HG02884 (cell line): ENCODE measurements at regions not wholly inside any gene's neighbourhood (a gene's known extent, or its start where the extent isn't known, plus 50 kb on each side); places are given as distances from the start of the nearest gene placed in this dataset.

Experiments
- ATAC-seq: cut with Tn5 transposase; IDR thresholded peaks from one replicate; pipeline ENCODE4 v1.9.1; 2021; ENCODE audit warnings: mild to moderate bottlenecking, moderate library complexity; ENCODE audit not compliant: unreplicated experiment

DNA sequence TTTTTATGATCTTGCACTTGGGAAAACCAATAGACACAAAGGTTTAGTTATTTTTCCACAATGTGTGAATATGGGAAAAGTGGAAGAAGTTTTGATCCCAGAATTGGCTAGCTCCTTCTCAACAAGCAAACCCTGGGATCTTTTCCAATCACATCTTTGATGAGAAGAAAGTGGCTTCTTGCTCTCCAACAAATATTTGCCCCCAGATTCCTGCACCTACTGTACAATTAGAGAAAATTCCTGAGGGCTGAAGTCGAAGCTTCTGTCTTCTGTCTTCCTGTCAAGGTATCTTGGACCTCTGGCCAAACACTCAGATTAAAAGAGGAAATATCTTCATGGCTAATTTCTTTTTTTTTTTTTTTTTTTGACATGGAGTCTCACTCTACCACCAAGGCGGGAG, 113.1 kb upstream of the SLC45A1 start:
- no peak for ATAC-seq

DNA sequence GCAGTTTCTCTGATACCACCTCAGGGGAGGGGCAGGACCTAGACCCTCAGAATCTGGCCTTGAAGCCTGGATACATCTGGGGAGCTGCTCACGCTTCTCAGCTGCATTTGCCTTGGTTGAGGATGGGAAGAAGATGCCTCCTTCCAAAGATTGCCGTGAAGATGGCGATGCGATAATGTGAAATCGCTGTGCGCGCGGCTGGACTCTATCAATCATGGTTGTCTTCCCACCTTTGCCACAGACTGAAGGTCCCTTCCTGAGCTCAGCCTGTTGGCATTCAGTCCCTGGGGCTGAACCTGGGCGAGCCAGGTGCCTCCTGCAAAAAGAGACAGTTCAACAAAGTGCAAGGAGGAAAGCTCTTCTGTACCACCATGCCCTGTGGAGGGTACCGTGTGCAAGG, 114.4 kb upstream of the SLC45A1 start:
- no peak for ATAC-seq

DNA sequence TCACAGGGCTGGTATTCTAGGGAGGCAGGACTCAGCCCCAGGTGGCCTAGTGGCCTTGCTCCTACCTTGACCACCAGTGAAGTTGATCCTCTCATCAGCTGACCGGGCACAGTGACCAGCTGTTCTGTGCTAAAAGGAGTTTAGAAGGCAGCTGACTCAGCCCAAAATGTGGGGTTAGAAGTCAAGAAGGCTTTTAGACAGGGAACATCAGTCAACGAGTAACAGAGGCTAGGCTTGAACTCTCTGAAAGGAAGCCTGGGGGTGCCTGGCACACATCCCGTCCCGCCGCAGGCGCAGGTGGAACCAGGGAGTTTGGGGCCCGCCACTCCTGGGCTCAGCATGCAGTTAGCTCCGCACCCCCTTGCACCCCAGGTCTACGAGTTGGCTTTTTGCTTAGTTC, 114.9 kb upstream of the SLC45A1 start:
- no peak for ATAC-seq

DNA sequence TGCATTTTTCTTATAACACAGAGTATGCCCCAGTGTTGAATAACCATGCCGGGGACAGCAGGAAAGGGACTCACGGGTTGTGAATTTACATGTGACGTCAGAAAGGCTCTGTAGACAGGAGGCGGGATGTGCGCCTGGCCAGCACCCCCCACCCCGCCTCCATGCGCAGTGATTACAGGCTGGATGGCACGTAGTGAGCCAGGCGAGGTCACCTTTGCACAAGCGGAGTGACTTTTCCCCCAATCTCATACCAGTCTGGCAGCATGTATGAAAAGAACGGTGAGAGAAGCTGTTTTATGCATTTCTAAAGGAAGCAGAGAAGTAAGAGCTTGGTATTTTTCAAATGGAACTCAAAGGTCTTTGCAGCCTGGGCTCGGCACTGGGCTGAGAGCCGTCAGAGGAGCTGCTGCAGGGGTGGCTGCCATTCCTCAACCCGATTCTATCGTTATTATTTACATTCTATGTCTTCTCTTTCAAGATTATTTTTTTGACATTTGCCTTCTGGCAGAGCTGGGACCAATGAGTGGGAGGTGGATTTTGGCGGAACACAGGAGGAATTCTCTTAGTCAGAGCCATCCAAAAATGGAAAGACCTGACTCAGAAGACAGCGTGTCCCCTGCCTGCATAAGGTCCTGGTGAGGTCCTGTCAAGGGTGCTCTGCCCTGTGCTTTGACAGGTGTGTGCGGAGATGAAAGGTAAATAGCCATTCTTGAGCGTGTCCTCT, 115.6 kb upstream of the SLC45A1 start:
- ATAC-seq: no peak

DNA sequence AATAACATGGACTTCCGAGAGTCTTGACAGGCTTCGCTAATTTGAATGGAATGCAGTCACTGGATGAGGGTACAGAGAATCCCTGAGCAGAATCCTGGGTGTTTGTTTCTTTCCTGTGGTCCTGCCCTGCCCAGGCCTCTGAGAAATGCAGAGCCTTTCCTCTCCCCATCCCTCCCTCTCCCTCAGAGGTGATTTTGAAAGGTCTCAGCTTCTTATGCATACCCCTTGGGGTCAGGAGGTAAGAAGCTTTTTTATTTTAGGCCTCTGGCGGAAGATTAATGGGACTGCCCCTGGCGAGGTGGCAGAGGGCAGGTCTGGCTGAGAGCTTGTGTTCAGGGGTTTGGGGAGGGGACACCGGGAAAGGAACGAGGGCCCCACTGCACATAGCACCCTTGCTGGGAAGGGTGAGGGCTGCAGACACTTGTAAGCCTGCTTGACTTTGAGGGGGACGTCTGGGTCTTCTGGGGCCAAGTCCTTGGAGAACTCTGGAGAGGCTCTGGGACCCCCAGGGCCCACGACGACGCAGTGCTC, 116.5 kb upstream of the SLC45A1 start:
- no peak for ATAC-seq

DNA sequence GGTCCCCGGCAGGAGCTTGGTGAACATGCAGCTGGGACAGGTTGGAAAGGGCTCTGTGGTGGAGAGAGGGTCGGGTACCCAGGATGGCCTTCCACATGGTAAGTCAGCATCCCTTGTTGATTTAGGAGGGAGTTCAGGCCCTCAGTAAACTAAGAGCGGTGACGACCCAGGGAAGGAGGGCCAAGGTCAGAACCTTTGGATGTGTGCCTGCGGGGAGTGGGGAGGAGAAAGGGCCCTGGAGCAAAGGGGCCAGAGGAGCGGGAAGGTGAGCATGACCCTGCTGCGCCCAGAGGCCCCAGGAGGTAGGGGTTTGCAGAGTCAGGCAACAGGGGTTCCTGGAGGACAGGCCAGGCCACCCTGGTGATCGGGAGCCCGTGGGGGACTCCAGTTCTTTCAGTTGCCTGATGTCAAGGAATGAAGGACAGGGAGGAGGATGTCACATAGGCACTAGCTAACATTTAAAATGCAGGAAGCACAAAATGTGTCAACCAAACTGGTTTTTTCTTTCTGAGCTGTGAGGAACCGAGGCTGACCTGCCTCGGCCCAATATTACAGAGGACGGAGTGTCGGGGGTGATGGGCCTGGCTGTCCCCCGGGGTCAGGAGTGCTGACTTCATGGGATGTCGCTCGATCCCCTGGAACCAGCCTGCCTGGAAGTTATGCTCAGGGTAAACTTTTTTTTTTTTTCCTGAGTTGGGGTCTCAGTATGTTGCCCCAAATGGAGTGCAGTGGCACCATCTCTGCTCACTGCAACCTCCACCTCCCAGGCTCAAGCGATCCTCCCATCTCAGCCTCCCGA, 117.4 kb upstream of the SLC45A1 start:
- no peak for ATAC-seq

DNA sequence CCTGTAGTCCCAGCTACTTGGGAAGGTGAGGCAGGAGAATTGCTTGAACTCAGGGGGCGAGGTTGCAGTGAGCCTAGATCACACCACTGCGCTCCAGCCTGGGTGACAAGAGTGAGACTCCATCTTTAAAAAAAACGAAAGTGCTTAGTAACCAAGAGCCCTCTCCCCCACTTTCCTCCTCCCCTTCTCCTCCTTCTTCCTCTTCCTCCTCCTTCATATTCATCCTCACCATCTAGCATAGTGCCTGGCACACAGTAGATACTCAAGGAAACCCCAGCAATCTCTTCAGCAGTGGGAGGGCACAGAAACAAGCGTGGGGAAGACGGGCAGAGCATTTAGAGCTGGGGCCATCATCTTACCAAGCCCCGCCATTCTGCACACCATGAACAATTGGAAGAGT, 119.4 kb upstream of the SLC45A1 start:
- no peak for ATAC-seq

DNA sequence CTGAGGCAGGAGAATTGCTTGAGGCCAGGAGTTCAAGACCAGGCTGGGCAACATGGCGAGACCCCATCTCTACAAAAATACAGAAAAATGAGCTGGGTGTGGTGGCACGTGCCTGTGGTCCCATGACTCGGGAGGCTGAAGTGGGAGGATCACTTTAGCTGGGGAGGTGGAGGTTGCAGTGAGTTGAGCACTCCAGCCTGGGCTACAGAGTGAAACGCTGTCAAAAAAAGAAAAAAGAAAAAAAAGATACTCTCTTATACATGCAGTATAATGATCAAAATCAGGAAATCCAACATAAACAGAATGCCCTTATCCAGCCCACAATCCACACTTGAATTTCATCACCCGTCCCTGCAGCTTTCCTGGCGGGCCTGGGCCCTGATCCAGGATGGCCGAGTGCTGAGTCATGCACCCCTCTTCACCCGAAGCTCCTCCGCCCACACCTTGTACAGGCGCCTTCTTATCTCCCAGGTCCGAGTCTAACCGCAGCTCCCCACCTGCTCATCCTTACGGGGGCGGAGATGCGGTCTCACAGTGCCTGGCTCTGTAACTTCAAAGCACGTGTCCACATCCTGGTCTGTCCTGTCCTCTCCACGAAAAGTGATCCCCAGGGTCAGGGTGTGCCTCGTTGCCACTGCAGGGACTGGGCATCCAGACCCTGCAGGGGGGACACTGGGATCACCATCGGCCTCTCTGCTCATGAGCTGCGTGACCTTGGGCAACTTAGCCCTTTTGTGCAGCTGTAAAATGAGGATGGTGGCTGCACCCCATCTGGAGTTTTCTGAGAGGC, 120.2 kb upstream of the SLC45A1 start:
- no peak for ATAC-seq

DNA sequence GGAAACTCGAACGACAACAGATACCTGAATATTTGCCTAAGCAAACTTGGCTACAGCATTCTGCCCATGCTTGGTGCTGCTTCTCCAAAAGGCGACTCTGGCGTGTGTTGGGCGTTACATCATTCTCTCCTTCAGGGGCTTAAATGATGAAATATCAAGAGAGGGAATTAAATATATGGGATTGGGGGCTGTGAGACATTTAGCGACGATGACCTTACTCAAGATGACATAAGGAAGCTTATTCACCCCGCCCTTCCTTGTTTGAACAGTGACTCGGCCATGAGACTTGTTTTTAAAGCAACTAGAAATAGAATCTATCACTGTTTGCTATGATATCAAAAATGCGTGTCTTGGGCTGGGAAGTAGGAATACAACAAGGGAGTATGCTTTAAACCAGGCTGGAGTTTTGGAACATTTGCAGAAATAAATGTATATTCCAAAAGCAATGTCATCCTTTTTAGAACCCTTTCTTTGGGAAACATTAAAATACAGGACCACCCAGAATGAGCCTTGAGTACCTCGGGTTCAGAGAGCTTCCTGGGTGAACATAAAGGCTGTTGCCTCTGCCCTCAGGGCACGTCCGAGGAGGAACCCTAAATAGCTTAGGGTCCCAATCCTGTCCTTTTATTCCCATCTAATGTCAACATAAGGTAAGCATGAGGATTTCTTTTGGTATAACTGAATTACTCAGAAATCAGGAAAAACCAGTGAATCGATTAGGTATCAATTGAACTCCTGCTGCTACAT, 123.3 kb upstream of the SLC45A1 start:
- ATAC-seq: no peak

DNA sequence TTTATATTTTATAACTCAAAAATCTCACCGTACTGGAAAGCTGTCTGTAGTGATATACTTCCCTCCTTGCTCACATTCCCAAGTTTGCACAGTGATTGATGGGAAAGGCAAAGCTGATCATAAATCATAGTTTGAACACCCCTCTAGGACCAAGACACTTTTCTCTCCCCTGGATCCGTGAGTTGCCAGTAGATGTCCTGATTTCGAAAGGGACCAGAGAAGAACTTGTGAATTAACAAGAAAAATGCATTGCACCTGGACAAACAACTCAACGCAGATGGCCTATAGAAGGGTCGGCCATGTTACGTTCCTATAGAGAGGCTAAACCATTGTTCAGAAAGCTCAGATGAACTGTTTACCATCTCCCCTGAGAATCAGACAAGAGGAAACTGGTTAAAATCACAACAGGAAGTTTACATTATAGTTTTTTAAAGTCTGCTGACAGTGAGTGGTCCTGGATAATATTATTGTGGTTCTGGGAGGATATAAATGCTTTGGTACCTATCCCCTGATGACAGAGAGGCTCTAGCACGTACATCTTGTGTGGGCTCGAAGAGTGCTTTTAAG, 124.0 kb upstream of the SLC45A1 start:
- ATAC-seq: no peak

DNA sequence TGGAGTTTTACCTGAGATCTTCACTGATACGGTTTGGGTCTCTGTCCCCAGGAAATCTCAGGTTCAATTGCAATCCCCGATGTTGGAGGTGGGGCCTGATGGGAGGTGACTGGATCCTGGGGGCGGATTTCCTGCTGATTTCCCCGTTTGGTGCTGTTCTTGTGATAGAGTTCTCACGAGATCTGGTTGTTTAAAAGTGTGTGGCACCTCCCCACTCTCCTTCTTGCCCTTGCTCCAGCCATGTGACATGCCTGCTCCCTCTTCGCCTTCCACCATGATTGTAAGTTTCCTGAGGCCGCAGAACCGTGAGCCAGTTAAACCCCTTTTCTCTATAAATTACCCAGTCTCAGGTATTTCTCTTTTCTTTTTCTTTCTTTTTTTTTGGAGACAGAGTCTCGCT, 126.4 kb upstream of the SLC45A1 start:
- ATAC-seq: no peak

DNA sequence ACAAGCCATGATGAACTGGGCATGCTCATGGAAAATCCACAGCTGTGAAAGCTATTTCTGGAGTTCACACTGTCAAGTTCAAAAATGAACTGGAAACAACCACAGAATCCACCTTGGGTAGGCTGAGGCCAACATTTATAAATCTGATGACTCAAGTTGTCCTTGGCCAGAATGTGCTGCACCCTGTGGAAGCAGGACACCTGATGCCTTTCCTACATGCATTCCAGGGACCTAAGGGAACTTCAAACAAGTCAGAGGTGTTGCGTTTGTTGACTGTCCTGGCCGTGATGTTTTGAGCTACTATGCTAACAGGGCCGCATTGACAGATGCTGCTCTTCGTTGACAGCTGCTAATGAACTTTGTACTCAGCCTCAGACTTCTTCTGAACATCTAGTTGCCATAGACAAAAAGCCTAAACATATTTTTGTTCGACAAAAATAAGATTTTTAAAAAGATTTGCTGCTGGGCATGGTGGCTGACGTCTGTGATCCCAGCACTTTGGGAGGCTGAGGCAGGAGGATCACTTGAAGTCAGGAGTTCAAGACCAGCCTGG, 127.9 kb upstream of the SLC45A1 start:
- no peak for ATAC-seq

DNA sequence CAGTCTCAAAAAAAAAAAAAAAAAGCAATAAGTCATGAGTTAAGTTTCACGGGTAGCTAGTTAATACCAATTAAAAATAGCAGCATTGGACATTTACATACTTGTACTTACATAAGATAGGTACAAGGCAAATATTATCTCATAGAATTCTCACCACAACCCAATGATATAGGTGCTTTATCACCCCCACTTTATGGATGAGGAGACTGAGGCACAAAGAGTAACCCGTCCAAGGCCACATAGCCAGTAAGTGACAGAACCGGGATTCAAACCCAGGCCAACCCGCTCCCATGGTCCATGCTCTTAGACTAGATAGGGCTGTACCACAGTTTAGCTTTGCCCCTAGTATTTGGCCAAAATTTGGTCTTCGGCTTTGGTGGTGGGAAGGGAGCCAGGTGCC, 132.5 kb upstream of the SLC45A1 start:
- no peak for ATAC-seq

DNA sequence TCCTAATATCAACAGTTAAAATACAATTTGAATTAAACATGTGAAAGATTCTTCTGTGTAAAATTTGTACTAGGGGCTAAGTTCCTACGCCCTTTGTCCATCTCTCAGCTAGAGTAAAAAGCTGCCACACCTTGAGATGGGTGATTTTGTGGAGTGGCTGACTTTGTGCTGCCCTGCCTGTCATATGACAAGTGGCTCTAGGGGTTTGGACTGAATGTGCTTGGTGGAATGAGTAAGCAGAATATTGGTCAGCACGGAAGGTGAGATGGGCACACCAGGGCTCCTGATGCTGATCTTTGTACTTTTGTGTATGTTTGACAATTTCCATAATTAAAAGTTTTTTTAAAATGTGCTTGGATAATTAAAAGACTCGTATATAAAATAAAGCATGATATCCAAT, 133.6 kb upstream of the SLC45A1 start:
- ATAC-seq: no peak

DNA sequence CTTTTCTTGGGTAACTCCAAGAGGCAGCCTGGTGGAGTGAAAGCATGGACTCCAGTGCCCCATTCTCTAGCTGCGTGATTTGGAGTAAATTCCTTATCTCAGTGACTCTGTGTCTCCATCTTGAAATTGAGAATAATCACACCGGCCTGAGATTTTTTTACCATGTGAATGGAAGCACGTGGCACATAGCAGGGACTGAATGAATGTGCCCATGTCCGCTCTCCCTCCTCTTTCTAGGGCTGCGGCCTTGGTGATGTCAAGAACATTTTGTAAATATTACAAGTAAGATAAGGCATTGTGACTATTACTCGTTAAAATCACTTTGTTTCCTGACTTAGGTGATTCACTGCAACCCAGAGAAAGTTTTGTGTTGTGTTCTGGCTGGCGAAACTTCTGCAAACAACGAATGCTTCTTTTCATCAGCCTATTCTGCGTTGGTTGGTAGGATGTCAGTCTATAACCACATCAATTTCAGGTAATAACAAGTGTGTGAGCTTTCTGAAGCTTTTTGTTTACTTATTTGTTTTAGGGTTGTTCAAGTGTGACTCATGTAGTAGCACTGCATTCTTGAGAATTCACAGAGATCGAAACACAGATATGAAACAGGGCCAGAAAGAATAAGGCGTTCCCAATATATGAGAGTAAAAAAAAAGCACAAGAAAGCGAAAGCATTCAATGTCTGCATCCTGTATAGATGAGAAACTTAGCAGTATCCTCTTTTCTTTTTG, 135.7 kb upstream of the SLC45A1 start:
- ATAC-seq: no peak

DNA sequence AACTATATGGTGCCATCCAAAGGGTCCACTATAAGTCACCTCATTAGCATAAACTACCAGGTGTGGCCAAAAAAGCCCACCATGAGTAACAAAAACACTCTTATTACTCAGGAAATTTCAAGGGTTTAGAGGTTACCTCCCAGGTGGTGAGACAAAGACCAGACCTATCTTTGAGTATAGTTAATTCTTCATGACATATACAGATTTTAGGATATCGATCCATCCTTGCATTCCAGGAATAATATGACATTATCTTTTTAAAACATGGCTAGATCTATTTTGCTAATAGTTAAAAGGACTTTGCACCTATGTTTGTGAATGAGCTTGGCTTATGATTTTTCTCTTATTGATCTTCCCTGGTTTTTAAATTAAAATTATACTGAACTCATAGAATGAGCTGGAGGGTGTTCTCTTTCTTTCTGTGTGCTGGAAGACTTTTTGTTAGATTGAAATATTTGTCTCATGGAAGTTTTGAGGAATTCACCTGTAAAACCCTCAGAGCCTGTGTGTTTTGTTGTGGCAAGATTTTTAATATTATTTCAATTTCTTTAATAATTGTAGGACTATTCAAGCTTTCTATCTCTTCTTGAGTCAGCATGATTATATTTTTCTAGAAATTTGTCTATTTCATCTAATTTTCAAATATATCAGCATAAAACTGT, 138.7 kb upstream of the SLC45A1 start:
- ATAC-seq: no peak

DNA sequence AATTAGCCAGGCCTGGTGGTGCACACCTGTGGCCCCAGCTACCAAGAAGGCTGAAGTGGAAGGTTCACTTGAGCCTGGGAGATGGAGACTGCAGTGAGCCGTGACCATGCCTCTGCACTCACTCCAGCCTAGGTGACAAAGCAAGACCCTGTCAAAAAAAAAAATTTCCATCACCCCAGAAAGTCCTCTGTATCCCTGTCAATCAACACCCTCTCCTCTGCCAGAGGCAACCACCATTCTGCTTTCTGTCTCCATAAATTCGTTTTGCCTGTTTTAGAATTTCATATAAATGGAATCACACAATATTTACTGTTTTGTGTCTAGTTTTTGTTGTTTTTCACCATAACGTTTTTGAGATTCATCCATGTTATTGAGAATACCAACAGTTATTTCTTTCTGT, 141.6 kb upstream of the SLC45A1 start:
- ATAC-seq: no peak

DNA sequence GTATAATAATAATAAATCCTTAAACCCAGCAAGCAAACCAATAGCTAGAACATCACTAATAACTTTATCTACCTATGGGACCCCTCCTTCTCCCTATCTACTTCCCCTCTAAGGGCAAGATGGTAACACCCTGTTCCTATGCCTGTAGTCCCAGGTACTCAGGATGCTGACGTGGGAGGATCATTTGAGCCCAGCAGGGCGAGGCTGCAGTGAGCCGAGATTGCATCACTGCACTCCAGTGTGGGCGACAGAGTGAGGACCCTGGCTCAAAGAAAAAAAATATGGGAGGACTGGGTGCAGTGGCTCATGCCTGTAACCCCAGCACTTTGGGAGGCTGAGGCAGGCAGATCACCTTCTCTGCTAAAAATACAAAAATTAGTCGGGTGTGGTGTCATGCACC, 143.1 kb upstream of the SLC45A1 start:
- no peak for ATAC-seq
